Loucy (cell line): ENCODE measurements at regions not wholly inside any gene's neighbourhood (a gene's known extent, or its start where the extent isn't known, plus 50 kb on each side); places are given as distances from the start of the nearest gene placed in this dataset.

Source experiments
- H2AFZ ChIP-seq: fragments of 200-600 bp; sonication (generic); 2 replicates; pipeline ENCODE4 v1.6.0; 2016; ENCODE audit warnings: antibody characterized with exemption, mild to moderate bottlenecking, low read length, moderate library complexity
- H3F3A ChIP-seq: fragments of 200-600 bp; 2 replicates; pipeline ENCODE4 v1.6.0; 2016; ENCODE audit warnings: antibody characterized with exemption, low read depth, mild to moderate bottlenecking
- H3K27me3 ChIP-seq: fragments of 200-600 bp; sonication (generic); 2 replicates; pipeline ENCODE4 v1.6.1; 2014; ENCODE audit warnings: low read length, mild to moderate bottlenecking; ENCODE audit not compliant: insufficient read depth, poor library complexity, severe bottlenecking
- H3K36me3 ChIP-seq: fragments of 200-600 bp; sonication (generic); 2 replicates; pipeline ENCODE4 v1.6.1; 2016; ENCODE audit warnings: low read length; ENCODE audit not compliant: insufficient read depth
- H3K4me1 ChIP-seq: fragments of 200-600 bp; sonication (generic); 2 replicates; pipeline ENCODE4 v1.5.1; 2014; ENCODE audit warnings: low read length, mild to moderate bottlenecking; ENCODE audit not compliant: insufficient read depth, poor library complexity, severe bottlenecking
- H3K4me2 ChIP-seq: fragments of 200-600 bp; sonication (generic); 2 replicates; pipeline ENCODE4 v1.6.0; 2014; ENCODE audit warnings: antibody characterized with exemption, low read length, low read depth, mild to moderate bottlenecking; ENCODE audit not compliant: poor library complexity, severe bottlenecking
- H3K4me3 ChIP-seq: fragments of 200-600 bp; sonication (generic); 2 replicates; pipeline ENCODE4 v1.5.1; 2014; ENCODE audit warnings: low read length, mild to moderate bottlenecking, mixed read lengths; ENCODE audit not compliant: poor library complexity, severe bottlenecking
- H3K79me2 ChIP-seq: fragments of 200-600 bp; sonication (generic); 2 replicates; pipeline ENCODE4 v1.6.1; 2014; ENCODE audit warnings: low read length; ENCODE audit not compliant: insufficient read depth
- H3K9ac ChIP-seq: fragments of 200-600 bp; sonication (generic); 2 replicates; pipeline ENCODE4 v1.6.0; 2014; ENCODE audit warnings: mild to moderate bottlenecking, low read depth, low read length, moderate library complexity; ENCODE audit not compliant: poor library complexity, severe bottlenecking
- H3K9me2 ChIP-seq: fragments of 200-600 bp; sonication (generic); replicated peaks from 2 replicates; pipeline ENCODE4 v1.6.1; 2016; ENCODE audit warnings: low read depth, low read length, mixed read lengths
- H3K9me3 ChIP-seq: fragments of 200-600 bp; sonication (generic); 2 replicates; pipeline ENCODE4 v1.6.1; 2014; ENCODE audit warnings: mild to moderate bottlenecking, antibody characterized with exemption, low read length, low read depth; ENCODE audit not compliant: insufficient read depth
- H4K20me1 ChIP-seq: fragments of 200-600 bp; sonication (generic); 2 replicates; pipeline ENCODE4 v1.6.0; 2014; ENCODE audit warnings: antibody characterized with exemption, low read length, mild to moderate bottlenecking; ENCODE audit not compliant: insufficient read depth, poor library complexity, severe bottlenecking
- CTCF ChIP-seq: fragments of 200-600 bp; sonication (generic); conservative IDR thresholded peaks from 2 replicates; pipeline ENCODE4 v1.5.1; 2014; ENCODE audit warnings: mild to moderate bottlenecking, antibody characterized with exemption, low read length
- EZH2phosphoT487 ChIP-seq: fragments of 200-600 bp; IDR thresholded peaks from 2 replicates; pipeline ENCODE4 v1.6.1; 2018; ENCODE audit warnings: antibody characterized with exemption, mild to moderate bottlenecking, moderate library complexity, borderline replicate concordance

DNA sequence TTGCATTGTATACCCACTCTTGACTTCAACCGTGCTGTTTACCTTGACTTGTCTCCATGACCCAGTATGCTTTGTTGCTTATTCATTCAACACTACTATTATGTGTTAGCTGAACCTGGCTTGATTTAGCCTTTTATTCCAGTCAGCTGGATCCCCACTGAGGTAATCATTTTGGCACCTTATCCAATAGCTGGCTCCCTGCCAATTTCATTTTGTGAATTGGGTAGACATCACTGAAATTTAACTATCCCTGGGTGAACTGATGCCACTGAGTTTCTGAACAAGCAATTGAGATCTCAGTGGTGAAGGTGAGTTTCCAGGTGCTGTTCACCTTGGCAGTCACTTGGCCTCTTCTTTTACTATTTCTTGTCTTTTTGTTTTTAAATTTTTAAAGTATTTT is 584.3 kb downstream of the ADCYAP1 start:
- H4K20me1 ChIP-seq: no peaks in the 10 kb centered on the region
- no peaks in the 10 kb centered on the region for H3K9me2 ChIP-seq
- no peak overlapping the region for H3K4me3 ChIP-seq
- no peak for TF ChIP-seq CTCF
- TF ChIP-seq EZH2phosphoT487: no peak
- H2AFZ ChIP-seq: no peak overlapping the region
- no peaks in the 10 kb centered on the region for H3K36me3 ChIP-seq
- H3K27me3 ChIP-seq: no peaks in the 10 kb centered on the region
- H3K9me3 ChIP-seq: no peaks in the 10 kb centered on the region
- no peaks in the 10 kb centered on the region for H3K79me2 ChIP-seq
- no peak overlapping the region for H3K9ac ChIP-seq
- no peaks in the 10 kb centered on the region for H3F3A ChIP-seq
- H3K4me1 ChIP-seq: no peaks in the 10 kb centered on the region
- H3K4me2 ChIP-seq: no peak overlapping the region

- no peaks in the 10 kb centered on the region for H3F3A ChIP-seq
- no peaks in the 10 kb centered on the region for H4K20me1 ChIP-seq
- peaks cover 4% of the 10 kb centered on the region; the same call in 1 of the 2 replicates for H3K9me3 ChIP-seq
- no peak overlapping the region for H3K4me2 ChIP-seq
- H3K9me2 ChIP-seq: no peaks in the 10 kb centered on the region
- H3K27me3 ChIP-seq: no peaks in the 10 kb centered on the region
- H3K4me3 ChIP-seq: no peak overlapping the region
- no peaks in the 10 kb centered on the region for H3K4me1 ChIP-seq
- TF ChIP-seq EZH2phosphoT487 (no peak), CTCF (no peak)
- no peaks in the 10 kb centered on the region for H3K79me2 ChIP-seq
- H3K36me3 ChIP-seq: no peaks in the 10 kb centered on the region
- no peak overlapping the region for H3K9ac ChIP-seq
- H2AFZ ChIP-seq: no peak overlapping the region
Observed at GRCh38 chr18:1495387-1495786, 590.7 kb downstream of the ADCYAP1 start.

- H3K36me3 ChIP-seq: no peaks in the 10 kb centered on the region
- H3K4me3 ChIP-seq: no peak overlapping the region
- H3K9me3 ChIP-seq: peaks cover 4% of the 10 kb centered on the region; the same call in 1 of the 2 replicates
- H3K27me3 ChIP-seq: no peaks in the 10 kb centered on the region
- H2AFZ ChIP-seq: no peak overlapping the region
- H3K79me2 ChIP-seq: no peaks in the 10 kb centered on the region
- TF ChIP-seq CTCF: no peak
- H4K20me1 ChIP-seq: no peaks in the 10 kb centered on the region
- no peaks in the 10 kb centered on the region for H3K9me2 ChIP-seq
- H3K4me1 ChIP-seq: no peaks in the 10 kb centered on the region
- H3K9ac ChIP-seq: no peak overlapping the region
- H3K4me2 ChIP-seq: no peak overlapping the region
- no peaks in the 10 kb centered on the region for H3F3A ChIP-seq
Observed at GRCh38 chr18:1496096-1496495, 591.4 kb downstream of the ADCYAP1 start.
